PC-9 (cell line): ENCODE measurements at regions not wholly inside any gene's neighbourhood (a gene's known extent, or its start where the extent isn't known, plus 50 kb on each side); places are given as distances from the start of the nearest gene placed in this dataset.

Experiments
- EZH2 ChIP-seq: fragments of 200-600 bp; sonication (generic); IDR thresholded peaks from 2 replicates; pipeline ENCODE4 v1.8.0; 2017; ENCODE audit warnings: antibody characterized with exemption, low read depth
- TF ChIP-seq, protein P1 (sequence below): fragments of 200-600 bp; sonication (generic); conservative IDR thresholded peaks from 2 replicates; pipeline ENCODE4 v1.6.1; 2017; ENCODE audit warnings: mixed run types, antibody characterized with exemption, mild to moderate bottlenecking, moderate library complexity

DNA sequence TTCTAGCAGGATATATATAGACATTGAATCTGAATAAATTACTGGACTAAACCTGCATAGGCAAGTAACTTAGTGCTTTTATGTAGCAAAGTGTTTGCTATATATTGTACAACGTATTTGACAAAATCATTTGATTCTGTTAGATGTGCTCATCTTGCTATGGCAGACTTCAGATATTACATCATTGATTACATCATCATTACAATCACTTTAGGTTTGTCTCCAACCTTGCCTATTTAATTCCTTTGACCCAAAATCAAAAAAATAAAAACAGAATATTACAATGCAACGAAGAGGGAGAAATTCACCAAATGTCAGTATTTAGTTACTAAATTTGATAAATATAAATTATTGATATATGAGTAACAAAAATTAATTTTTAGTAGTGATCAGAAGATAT, 155.7 kb upstream of the STEAP1 start:
- TF ChIP-seq, protein P1, sequence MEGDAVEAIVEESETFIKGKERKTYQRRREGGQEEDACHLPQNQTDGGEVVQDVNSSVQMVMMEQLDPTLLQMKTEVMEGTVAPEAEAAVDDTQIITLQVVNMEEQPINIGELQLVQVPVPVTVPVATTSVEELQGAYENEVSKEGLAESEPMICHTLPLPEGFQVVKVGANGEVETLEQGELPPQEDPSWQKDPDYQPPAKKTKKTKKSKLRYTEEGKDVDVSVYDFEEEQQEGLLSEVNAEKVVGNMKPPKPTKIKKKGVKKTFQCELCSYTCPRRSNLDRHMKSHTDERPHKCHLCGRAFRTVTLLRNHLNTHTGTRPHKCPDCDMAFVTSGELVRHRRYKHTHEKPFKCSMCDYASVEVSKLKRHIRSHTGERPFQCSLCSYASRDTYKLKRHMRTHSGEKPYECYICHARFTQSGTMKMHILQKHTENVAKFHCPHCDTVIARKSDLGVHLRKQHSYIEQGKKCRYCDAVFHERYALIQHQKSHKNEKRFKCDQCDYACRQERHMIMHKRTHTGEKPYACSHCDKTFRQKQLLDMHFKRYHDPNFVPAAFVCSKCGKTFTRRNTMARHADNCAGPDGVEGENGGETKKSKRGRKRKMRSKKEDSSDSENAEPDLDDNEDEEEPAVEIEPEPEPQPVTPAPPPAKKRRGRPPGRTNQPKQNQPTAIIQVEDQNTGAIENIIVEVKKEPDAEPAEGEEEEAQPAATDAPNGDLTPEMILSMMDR, result no peak
- no peak for TF ChIP-seq EZH2
